HEK293T (cell line): ENCODE measurements at regions not wholly inside any gene's neighbourhood (a gene's known extent, or its start where the extent isn't known, plus 50 kb on each side); places are given as distances from the start of the nearest gene placed in this dataset.

Experiments used
- FOXK2 ChIP-seq: fragments of 450-650 bp; IDR thresholded peaks from 2 replicates; pipeline ENCODE4 v1.6.1; 2016; ENCODE audit warnings: mild to moderate bottlenecking
- NFRKB ChIP-seq: fragments of 450-650 bp; IDR thresholded peaks from 2 replicates; pipeline ENCODE4 v1.6.1; 2016; ENCODE audit warnings: mild to moderate bottlenecking, moderate library complexity
- SUZ12 ChIP-seq: fragments of 450-650 bp; IDR thresholded peaks from 2 replicates; pipeline ENCODE4 v1.6.1; 2016; ENCODE audit warnings: mild to moderate bottlenecking
- TARDBP ChIP-seq: fragments of 450-650 bp; IDR thresholded peaks from 2 replicates; pipeline ENCODE4 v1.6.1; 2016

DNA sequence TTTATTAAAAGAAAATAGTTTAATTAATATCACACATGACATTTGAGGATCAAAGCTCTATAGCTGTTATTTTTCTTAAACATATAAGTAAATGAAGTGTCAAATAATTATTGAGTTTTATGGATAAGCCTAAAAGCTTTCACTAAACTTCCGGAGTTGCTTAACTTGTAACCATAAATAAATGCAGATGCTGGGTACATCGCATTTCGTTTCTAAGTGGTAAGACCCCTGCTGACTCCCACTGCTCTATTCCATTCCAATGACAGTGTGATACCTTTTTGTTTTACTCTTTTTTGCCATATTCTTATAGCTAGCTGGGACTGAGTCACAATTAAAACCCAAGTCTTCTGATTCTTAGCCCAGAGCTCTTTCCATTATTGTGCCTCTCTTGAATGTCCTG, 411.1 kb downstream of the SOX2 start:
- TF ChIP-seq FOXK2 = no peak
- no peak for TF ChIP-seq TARDBP
- TF ChIP-seq SUZ12 = no peak
- no peak for TF ChIP-seq NFRKB
